ENCODE measurements at regions not wholly inside any gene's neighbourhood (a gene's known extent, or its start where the extent isn't known, plus 50 kb on each side); places are given as distances from the start of the nearest gene placed in this dataset.
"Not testable (repeated sequence)": the region's sequence is repeated elsewhere in the genome, so short reads cannot be mapped to it uniquely, and the experiment has no call there.

DNA sequence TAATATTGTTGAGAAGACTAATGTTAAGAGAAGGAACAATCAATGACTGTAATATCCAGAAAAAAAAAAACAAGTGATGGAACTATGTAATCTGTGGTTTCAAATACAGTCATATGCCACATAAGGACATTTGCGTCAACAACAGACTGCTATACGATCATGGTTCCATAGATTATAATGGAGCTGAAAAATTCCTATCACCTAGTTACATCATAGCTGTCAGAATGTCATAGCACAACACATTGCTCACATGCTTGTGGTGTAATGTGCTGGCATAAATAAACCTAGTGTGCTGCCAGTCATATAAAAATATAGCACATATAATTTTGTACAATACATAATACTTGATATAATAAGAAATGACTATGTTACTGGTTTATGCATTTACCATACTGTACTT is 653.5 kb downstream of the TRHDE start:
- no peaks in the 10 kb centered on the region for H3K36me3 Mint-ChIP-seq
- H3K4me3 Mint-ChIP-seq = no peak overlapping the region
- DNase-seq (ENCODE audit: low spot score in 2 of 2) (no peak), ATAC-seq (no peak)
- no peak overlapping the region for H3K27ac Mint-ChIP-seq
- H3K4me1 Mint-ChIP-seq = no peaks in the 10 kb centered on the region
- H3K9me3 Mint-ChIP-seq = peaks cover 6% of the 10 kb centered on the region

- not testable (repeated sequence) for H3K4me1 Mint-ChIP-seq; ATAC-seq; H3K36me3 Mint-ChIP-seq; H3K27ac Mint-ChIP-seq; DNase-seq (ENCODE audit: low spot score in 2 of 2); H3K4me3 Mint-ChIP-seq
- H3K9me3 Mint-ChIP-seq = peaks cover 26% of the 10 kb centered on the region
These were observed 659.7 kb downstream of the TRHDE start for GRCh38 chr12:72931838-72932237.

- H3K4me3 Mint-ChIP-seq = no peak overlapping the region
- DNase-seq (ENCODE audit: low spot score in 2 of 2) (no peak), ATAC-seq (no peak)
- H3K27ac Mint-ChIP-seq = no peak overlapping the region
- no peaks in the 10 kb centered on the region for H3K36me3 Mint-ChIP-seq
- H3K9me3 Mint-ChIP-seq = peaks cover 17% of the 10 kb centered on the region
- no peaks in the 10 kb centered on the region for H3K4me1 Mint-ChIP-seq
These were observed 665.3 kb downstream of the TRHDE start for GRCh38 chr12:72937486-72937885.

DNA sequence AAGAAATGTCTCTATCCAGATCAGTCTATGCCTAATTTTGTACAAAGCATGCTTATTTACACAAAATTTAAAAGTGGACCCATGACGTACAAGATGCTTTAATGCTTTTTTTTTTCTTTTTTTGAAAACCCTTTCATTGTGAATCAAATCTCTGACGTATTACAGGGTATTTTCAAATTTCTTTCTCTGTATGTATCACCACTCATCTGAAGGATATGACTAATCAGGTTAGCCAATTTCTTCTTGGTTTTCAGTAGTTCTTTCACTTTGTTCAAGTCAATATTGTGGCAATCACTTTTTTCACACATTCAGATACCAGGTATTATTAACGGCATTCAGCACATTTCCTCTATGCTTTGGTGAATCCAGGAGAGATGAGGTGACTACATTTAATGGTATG is 685.3 kb downstream of the TRHDE start:
- no peak for ATAC-seq
- Mint-ChIP-seq H3K4me1 (no peaks in the 10 kb centered on the region), H3K9me3 (peaks cover 12% of the 10 kb centered on the region), H3K36me3 (no peaks in the 10 kb centered on the region), H3K27ac (no peak overlapping the region), H3K4me3 (no peak overlapping the region)
- DNase-seq (ENCODE audit: low spot score in 2 of 2) = no peak

GRCh38 chr12:72966684-72967083 is 694.5 kb downstream of the TRHDE start:
- Mint-ChIP-seq H3K9me3 (peaks cover 22% of the 10 kb centered on the region), H3K4me1 (no peaks in the 10 kb centered on the region), H3K36me3 (no peaks in the 10 kb centered on the region), H3K27ac (no peak overlapping the region), H3K4me3 (no peak overlapping the region)
- DNase-seq (ENCODE audit: low spot score in 2 of 2) (no peak), ATAC-seq (no peak)

DNA sequence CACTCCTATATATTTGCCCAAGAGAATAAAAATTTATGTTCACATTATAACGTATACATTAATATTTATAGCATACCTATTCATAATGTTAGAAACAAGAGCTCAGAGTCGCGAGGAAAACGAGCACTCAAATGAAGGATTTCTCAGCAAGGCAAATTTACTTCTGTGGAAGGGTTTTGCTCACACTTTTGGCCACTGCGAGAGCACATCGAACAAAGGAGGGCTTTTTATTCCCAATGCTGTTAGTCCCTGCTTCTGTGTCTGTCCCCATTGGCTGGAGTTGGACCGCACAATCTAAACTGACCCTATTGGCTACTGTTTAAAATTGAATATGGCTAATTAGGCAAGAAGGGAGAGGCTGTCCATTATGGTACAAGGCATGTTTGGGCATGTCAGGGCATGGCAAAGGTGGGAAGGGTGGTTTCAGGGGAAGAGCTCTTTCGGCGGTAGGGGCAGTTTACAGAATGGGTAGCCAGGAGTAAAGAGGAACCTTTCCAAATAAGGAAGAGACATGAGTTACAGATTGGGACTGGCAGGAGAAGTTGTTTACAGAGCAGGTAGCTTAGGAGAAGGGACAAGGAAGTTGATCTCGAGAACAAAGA is 702.9 kb downstream of the TRHDE start:
- H3K4me1 Mint-ChIP-seq = no peaks in the 10 kb centered on the region
- no peaks in the 10 kb centered on the region for H3K36me3 Mint-ChIP-seq
- ATAC-seq (no peak), DNase-seq (ENCODE audit: low spot score in 2 of 2) (no peak)
- H3K4me3 Mint-ChIP-seq = no peak overlapping the region
- peaks cover 10% of the 10 kb centered on the region for H3K9me3 Mint-ChIP-seq
- H3K27ac Mint-ChIP-seq = no peak overlapping the region

DNA sequence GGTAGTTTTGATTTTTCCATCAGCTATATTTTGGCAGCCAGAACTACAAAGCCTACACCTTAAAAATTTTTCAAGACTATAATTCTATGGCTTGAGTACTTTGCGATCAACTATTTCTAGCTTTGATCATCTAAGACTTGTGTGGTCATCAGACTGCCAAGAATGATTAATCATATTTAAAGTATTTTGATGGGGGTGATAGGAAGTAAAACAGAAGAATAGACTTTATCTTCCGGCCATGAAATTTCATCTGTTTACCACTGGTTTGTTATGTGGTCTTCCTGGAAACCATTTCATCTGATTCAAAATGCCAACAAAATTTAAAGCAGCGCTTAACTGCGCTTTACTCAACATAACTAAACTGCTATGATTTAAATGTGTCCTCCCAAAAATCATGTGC is 706.8 kb downstream of the TRHDE start:
- peaks cover 18% of the 10 kb centered on the region for H3K9me3 Mint-ChIP-seq
- no peak overlapping the region for H3K27ac Mint-ChIP-seq
- no peak overlapping the region for H3K4me3 Mint-ChIP-seq
- no peaks in the 10 kb centered on the region for H3K36me3 Mint-ChIP-seq
- H3K4me1 Mint-ChIP-seq = no peaks in the 10 kb centered on the region
- ATAC-seq (no peak), DNase-seq (ENCODE audit: low spot score in 2 of 2) (no peak)

DNA sequence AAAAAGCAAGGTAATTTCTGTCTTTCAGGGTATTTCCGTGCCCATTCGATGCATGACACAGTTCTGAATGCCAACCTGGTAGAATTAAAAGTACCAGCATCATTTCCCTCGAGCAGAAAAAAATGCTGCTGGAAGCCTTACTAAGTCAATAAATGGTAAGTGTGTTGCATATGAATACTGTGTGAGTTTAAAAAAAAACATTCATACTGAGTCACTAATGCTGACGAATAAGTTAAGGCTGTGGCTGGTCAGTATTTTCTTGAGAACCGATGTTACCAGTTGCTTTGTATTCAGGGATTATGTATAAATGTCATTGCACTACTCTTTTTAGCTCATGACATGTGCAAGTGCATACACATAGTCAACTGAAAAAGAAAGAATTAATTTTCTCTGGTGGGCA is 710.2 kb downstream of the TRHDE start:
- Mint-ChIP-seq H3K4me1 (no peaks in the 10 kb centered on the region), H3K27ac (no peak overlapping the region), H3K9me3 (peaks cover 17% of the 10 kb centered on the region), H3K4me3 (no peak overlapping the region), H3K36me3 (no peaks in the 10 kb centered on the region)
- no peak for DNase-seq (ENCODE audit: low spot score in 2 of 2)
- ATAC-seq = no peak

- no peak for DNase-seq (ENCODE audit: low spot score in 2 of 2)
- H3K36me3 Mint-ChIP-seq = no peaks in the 10 kb centered on the region
- no peak overlapping the region for H3K4me3 Mint-ChIP-seq
- peaks cover 16% of the 10 kb centered on the region for H3K9me3 Mint-ChIP-seq
- H3K4me1 Mint-ChIP-seq = no peaks in the 10 kb centered on the region
- ATAC-seq = no peak
- no peak overlapping the region for H3K27ac Mint-ChIP-seq
These were observed 714.8 kb downstream of the TRHDE start for GRCh38 chr12:72986963-72987362.

DNA sequence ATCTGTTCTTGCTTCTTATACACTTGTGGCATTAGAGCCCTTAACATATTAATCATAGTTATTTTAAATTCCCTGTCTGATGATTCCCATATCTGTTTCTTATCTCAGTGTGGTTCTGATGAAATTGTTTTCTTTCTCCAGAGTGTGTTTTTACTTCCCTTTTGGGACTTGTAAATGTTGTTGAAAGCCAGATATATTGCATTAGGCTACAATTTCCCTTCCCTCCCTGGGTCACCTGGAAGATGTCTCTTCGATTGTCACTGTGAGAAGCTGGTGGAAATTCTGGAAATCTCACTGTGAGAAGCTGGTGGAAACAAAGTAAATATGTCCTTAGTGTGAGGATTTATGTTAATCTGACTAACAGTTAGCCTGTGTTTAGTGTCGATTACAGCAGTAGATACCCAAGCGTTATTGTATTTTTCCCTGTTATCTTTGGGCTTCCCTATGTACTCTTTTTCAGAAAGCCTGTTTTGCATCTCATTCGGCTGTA is 717.3 kb downstream of the TRHDE start:
- H3K27ac Mint-ChIP-seq = no peak overlapping the region
- no peak for DNase-seq (ENCODE audit: low spot score in 2 of 2)
- no peak overlapping the region for H3K4me3 Mint-ChIP-seq
- H3K9me3 Mint-ChIP-seq = peaks cover 15% of the 10 kb centered on the region
- H3K4me1 Mint-ChIP-seq = no peaks in the 10 kb centered on the region
- no peaks in the 10 kb centered on the region for H3K36me3 Mint-ChIP-seq
- ATAC-seq = no peak

DNA sequence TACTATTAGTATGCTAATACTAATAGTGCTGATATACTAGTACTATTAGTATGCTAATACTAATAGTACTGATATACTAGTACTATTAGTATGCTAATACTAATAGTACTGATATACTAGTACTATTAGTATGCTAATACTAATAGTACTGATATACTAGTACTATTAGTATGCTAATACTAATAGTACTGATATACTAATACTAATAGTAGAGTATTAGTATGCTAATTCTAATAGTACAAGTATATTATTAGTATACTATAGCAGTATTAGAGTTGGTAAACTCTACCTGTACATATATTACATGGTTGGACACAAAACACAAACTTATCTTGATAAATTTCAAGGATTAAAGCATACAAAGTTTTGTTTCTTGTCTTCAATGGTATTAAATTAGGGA is 722.9 kb downstream of the TRHDE start:
- not testable (repeated sequence) for H3K36me3 Mint-ChIP-seq; H3K27ac Mint-ChIP-seq; DNase-seq (ENCODE audit: low spot score in 2 of 2); H3K4me3 Mint-ChIP-seq; ATAC-seq; H3K4me1 Mint-ChIP-seq
- peaks cover 17% of the 10 kb centered on the region for H3K9me3 Mint-ChIP-seq

GRCh38 chr12:72995616-72996015 is 723.4 kb downstream of the TRHDE start:
- DNase-seq (ENCODE audit: low spot score in 2 of 2) = no peak
- no peak for ATAC-seq
- H3K9me3 Mint-ChIP-seq = peaks cover 17% of the 10 kb centered on the region
- no peak overlapping the region for H3K4me3 Mint-ChIP-seq
- no peaks in the 10 kb centered on the region for H3K36me3 Mint-ChIP-seq
- no peak overlapping the region for H3K27ac Mint-ChIP-seq
- no peaks in the 10 kb centered on the region for H3K4me1 Mint-ChIP-seq

- not testable (repeated sequence) for H3K27ac Mint-ChIP-seq; H3K36me3 Mint-ChIP-seq; H3K9me3 Mint-ChIP-seq; ATAC-seq; H3K4me3 Mint-ChIP-seq; H3K4me1 Mint-ChIP-seq; DNase-seq (ENCODE audit: low spot score in 2 of 2)
These were observed 729.6 kb downstream of the TRHDE start for GRCh38 chr12:73001806-73002205.

DNA sequence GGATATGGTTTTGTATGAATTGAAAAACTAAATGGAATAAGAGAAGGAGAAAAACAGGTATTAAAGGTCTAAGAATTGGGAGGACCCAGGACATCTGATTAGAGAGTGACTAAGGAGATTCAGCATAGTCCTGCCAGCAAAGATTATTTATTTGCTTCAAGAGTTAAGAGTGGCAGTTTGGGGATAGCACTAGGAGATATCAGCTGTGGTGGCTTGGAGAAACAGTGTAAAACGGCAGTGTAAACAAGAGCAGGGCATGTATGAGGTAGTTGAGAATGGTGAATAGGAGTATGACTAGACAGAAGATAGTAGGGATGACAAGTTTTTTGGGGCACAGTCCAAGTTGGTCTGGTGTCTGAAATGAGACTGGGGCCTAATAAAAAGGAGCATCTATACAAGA is 730.3 kb downstream of the TRHDE start:
- H3K36me3 Mint-ChIP-seq; DNase-seq (ENCODE audit: low spot score in 2 of 2); H3K27ac Mint-ChIP-seq; ATAC-seq; H3K4me1 Mint-ChIP-seq; H3K9me3 Mint-ChIP-seq; H3K4me3 Mint-ChIP-seq: not testable (repeated sequence)

DNA sequence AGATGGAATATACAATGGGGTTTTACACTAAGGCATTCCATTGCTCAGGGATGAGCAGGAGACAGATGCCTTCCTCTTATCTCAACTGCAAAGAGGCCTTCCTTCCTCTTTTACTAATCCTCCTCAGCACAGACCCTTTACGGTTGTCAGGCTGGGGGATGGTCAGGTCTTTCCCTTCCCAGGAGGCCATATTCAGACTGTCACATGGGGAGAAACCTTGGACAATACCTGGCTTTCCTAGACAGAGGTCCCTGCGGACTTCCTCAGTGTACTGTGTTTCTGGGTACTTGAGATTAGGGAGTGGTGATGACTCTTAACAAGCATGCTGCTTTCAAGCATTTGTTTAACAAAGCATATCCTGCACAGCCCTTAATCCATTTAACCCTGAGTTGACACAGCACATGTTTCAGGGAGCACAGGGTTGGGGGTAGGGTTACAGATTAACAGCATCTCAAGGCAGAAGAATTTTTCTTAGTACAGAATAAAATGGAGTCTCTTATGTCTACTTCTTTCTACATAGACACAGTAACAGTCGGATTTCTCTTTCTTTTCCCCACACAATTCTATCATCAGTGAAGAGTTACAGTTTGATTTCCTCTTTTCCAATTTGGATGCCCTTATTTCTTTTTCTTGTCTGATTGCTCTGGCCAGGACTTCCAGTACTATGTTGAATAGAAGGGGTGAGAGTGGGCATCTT is 737.1 kb downstream of the TRHDE start:
- ATAC-seq; H3K27ac Mint-ChIP-seq; H3K36me3 Mint-ChIP-seq; H3K4me1 Mint-ChIP-seq; H3K4me3 Mint-ChIP-seq; DNase-seq (ENCODE audit: low spot score in 2 of 2): not testable (repeated sequence)
- peaks cover 12% of the 10 kb centered on the region for H3K9me3 Mint-ChIP-seq

DNA sequence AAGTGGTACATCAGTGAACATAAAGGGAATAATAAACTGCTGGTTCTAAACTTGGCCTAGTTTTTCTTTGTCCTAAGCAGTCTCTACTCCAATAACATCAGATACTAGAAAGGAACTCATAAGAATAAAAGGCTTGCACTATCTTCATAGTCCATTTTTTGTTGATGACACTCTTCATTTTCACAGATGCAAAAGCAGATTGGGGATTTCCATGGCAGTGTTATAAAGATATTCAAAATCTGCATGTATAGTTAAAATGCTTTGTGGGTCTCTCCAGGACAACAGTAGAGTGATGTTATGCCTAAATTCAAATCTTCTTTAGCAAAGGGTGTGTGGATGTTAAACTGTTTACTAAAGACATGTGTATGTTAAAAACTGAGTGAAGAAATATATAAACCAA is 745.8 kb downstream of the TRHDE start:
- Mint-ChIP-seq H3K9me3 (peaks cover 14% of the 10 kb centered on the region), H3K36me3 (no peaks in the 10 kb centered on the region), H3K27ac (no peak overlapping the region), H3K4me3 (no peak overlapping the region), H3K4me1 (no peaks in the 10 kb centered on the region)
- no peak for ATAC-seq
- no peak for DNase-seq (ENCODE audit: low spot score in 2 of 2)

Measured in stimulated activated effector memory CD8-positive, alpha-beta T cell treated with anti-CD3 and anti-CD28 coated beads, Interleukin-12 subunit alpha, Interleukin-12 subunit beta, amount 100 ng/mL, for 72 hours (primary cell).